B cell (primary cell): ENCODE measurements at regions not wholly inside any gene's neighbourhood (a gene's known extent, or its start where the extent isn't known, plus 50 kb on each side); places are given as distances from the start of the nearest gene placed in this dataset.

Experiments used
- EZH2 ChIP-seq: IDR thresholded peaks from 2 replicates; pipeline ENCODE4 v1.6.1; 2012; ENCODE audit warnings: borderline replicate concordance, low read depth, mild to moderate bottlenecking, moderate library complexity, low read length; ENCODE audit not compliant: insufficient read depth, poor library complexity, severe bottlenecking
- TF ChIP-seq, protein P1 (sequence below): fragments of 200-600 bp; IDR thresholded peaks from one replicate; pipeline ENCODE4 v1.8.0; 2022; ENCODE audit warnings: antibody characterized with exemption, mild to moderate bottlenecking

DNA sequence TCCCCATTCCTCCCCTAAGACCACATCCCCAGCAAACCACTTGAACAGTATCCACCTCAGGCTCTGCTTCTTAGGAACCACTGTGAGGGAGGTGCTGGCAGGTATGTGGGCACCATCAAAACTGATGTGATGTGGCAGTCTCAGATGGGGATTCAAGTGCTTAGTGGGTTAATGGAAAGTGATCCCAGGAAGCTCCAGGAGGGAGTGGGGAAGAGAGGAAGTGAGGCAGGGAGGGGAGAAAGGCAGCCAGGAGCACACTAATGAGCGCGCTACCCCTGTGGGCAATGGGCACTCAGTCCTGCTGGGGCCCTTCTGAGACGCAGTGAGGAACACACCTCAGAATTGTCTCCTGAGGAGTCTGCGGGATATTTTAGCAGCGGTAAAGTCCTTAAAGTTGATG, 263.1 kb upstream of the MOCS1 start:
- TF ChIP-seq, protein P1, sequence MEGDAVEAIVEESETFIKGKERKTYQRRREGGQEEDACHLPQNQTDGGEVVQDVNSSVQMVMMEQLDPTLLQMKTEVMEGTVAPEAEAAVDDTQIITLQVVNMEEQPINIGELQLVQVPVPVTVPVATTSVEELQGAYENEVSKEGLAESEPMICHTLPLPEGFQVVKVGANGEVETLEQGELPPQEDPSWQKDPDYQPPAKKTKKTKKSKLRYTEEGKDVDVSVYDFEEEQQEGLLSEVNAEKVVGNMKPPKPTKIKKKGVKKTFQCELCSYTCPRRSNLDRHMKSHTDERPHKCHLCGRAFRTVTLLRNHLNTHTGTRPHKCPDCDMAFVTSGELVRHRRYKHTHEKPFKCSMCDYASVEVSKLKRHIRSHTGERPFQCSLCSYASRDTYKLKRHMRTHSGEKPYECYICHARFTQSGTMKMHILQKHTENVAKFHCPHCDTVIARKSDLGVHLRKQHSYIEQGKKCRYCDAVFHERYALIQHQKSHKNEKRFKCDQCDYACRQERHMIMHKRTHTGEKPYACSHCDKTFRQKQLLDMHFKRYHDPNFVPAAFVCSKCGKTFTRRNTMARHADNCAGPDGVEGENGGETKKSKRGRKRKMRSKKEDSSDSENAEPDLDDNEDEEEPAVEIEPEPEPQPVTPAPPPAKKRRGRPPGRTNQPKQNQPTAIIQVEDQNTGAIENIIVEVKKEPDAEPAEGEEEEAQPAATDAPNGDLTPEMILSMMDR, result no peak
- TF ChIP-seq EZH2, result no peak
